Stimulated activated CD8-positive, alpha-beta memory T cell treated with anti-CD3 and anti-CD28 coated beads, Interleukin-4, amount 100 ng/mL, for 48 hours (primary cell): ENCODE measurements at regions not wholly inside any gene's neighbourhood (a gene's known extent, or its start where the extent isn't known, plus 50 kb on each side); places are given as distances from the start of the nearest gene placed in this dataset.
"Not testable (repeated sequence)": the region's sequence is repeated elsewhere in the genome, so short reads cannot be mapped to it uniquely, and the experiment has no call there.

Experiments
- DNase-seq: peaks from one replicate; pipeline ENCODE4 v3.0.0-alpha.2; 2020

DNA sequence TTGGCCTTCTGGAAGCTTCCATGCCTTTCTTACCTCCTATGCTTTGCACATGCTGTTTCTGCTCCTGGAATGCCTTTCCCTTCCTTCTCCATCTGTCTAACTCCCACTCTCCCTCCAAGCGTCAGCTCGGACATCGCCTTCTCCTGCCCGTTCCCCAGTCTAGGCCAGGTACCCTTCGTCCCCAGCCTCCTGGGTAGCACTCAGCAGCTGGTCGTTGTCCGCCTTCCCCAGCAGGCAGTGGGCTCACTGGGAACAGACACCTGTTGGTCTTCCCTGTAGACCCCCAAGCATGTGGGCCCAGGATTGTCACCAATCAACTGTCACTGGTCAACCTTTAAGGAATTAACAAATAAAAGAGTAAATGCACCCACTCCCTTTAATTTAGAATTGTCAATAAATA lies 202.2 kb downstream of the RGS3 start:
- DNase-seq = no peak

GRCh38 chr9:113668061-113668460 lies 204.5 kb downstream of the RGS3 start:
- DNase-seq = no peak

DNA sequence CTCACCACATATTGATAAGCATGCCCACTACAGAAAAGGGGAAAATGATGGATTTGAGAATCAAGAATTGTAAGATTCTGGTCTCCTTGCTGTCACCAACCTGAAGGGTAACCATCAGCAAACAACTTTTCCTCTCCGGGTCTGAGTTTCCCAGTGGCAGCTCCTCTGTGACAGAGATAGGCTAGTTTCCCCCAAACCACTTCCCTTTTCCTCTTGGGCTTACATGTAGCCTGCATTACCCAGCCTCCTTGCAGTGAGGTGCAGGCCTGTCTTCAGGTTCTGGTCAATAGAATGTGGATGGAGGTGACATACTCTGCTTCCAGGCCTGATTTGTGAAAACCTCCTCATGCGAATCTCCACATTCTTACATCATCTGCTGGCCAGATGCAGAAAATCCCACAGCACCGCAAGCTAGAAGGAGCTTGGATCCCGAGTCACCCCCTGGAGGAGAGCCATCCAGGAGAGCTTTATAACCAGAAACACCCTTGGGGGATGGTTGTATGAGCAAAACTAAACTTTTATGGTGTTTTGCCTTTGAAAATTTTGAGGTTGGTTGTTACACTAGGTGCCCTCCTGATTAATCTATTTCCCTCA lies 206.1 kb downstream of the RGS3 start:
- DNase-seq = no peak

- no peak for DNase-seq
Observed at GRCh38 chr9:113673726-113674125, 202.4 kb upstream of the ZNF618 start.

DNA sequence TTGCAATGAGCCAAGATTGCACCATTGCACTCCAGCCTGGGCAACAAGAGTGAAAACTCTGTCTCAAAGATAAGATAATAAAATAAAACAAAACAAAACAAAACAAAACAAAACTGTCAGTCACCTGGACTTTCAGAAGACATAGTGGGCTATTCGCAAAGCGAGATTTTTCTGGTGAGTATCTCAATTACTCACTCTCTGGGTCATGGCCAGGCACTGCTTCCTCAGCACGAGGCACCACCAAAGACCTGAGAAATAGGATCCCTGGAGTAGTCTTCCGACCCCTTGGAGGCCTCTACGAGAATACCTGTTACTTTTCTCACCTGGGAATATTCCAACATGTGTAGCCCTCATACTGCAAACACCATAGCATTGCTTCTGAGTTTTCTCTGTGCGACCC lies 201.7 kb upstream of the ZNF618 start:
- no peak for DNase-seq

- DNase-seq = no peak
Observed at GRCh38 chr9:113675475-113675941, 200.6 kb upstream of the ZNF618 start.

GRCh38 chr9:113677057-113677456 lies 199.1 kb upstream of the ZNF618 start:
- DNase-seq = no peak

- DNase-seq = no peak
Observed at GRCh38 chr9:113677569-113677968, 198.5 kb upstream of the ZNF618 start.

DNA sequence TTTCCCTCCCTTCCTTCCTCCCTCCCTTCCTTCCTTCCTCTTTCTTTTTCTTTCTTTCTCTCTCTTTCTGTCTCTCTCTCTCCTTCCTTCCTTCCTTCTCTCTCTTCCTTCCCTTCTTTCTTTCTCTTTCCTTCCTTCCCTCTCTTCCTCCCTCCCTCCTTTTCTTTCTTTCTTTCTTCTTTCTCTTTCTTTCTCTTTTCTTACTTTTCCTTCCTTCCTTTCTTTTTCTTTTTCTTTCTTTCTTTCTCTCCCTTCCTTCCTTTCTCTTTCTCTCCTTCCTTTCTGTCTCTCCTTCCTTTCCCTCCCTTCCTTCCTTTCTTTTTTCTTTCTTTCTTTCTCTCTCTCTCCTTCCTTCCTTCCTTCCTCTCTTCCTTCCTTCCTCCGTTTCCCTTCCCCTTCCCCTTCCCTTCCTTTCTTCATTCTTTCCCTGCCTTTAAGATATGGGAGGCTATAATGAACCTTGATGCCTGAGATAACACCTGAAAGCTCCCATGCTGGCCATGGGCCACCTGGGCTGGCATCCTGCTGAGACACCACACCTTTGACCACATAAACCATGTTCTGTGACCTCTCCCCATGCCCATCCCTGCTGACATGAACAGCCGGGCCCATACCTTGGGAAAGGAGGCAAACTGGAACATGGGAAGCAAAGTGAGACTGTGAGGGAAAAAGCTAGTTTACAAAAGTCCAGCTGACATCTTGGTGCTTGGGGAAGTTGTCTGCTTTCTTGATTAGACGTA lies 197.8 kb upstream of the ZNF618 start:
- DNase-seq = no peak

- DNase-seq = no peak
Observed at GRCh38 chr9:113678859-113679256, 197.3 kb upstream of the ZNF618 start.

GRCh38 chr9:113682297-113682771 lies 193.8 kb upstream of the ZNF618 start:
- peak; percentile 81 for DNase-seq

- not testable (repeated sequence) for DNase-seq
Observed at GRCh38 chr9:113685636-113686035, 190.5 kb upstream of the ZNF618 start.

GRCh38 chr9:113687107-113687679 lies 188.9 kb upstream of the ZNF618 start:
- no peak for DNase-seq

- DNase-seq = no peak
Observed at GRCh38 chr9:113687680-113688371, 188.3 kb upstream of the ZNF618 start.

DNA sequence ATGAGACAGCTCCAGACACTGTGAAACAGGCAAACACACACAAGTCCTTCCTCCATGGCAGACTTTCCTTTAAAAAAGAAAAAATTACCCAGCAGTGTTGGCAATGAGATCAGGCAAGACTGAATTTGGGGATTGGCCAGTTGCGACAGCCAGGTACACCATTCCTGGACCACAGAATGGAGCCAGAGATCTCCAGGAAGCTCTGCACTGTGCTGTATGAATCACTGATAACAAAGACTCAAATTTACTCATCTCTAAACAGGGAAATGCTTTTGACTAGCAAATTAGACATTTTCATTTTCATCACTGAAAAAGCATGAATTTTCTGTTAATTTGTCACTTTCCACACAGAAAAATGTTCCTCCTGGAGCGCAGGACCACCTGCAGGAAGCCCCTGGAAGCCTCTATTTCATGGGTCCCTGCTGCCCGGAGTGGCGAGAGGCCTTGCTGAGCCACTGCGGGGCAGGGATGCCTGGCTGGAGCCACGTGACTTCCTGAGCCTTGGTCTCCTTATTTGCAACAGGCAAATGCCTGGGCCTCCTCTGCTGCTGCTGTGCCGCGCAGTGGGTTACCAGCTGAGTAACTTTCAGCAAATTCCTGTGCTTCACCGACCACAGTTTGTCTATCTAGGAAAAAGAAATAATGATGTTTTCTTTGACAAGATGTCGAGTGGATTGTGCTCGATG lies 185.9 kb upstream of the ZNF618 start:
- DNase-seq = no peak

DNA sequence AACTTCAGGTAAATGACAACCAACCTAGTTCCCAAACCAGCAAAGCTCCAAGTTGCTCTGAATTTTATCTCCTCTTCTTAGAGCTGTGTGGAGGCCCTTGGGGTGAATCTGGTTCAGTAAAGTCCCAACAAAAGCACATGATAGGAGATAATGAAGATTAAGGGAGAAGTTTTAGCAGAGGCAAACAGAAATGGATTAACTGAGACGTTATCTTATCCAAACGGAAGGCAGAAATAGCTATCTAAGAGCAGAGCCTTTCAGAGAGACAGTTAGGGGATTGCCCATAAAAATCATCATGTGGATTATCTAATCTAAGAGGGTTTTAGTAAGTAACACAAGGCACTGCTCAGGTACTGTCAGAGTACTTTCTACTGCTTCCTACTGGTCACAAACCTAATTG lies 183.9 kb upstream of the ZNF618 start:
- no peak for DNase-seq

DNA sequence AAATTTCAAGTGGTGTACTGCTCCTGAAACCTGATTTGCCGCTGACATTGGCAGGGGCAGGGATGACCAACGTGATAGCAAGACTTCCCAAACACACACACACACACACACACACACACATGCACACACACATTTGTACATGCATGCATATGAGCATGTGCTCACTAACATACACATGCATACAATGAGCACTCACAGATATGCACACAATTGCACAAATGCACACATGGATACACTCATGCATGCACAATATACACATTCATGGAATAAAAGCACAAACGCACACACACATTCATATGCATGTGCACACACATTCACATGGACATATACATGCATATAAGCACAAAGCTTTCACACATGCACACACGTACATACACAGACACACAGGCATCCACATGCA lies 181.2 kb upstream of the ZNF618 start:
- no peak for DNase-seq

- DNase-seq = no peak
Observed at GRCh38 chr9:113695440-113695851, 180.7 kb upstream of the ZNF618 start.

DNA sequence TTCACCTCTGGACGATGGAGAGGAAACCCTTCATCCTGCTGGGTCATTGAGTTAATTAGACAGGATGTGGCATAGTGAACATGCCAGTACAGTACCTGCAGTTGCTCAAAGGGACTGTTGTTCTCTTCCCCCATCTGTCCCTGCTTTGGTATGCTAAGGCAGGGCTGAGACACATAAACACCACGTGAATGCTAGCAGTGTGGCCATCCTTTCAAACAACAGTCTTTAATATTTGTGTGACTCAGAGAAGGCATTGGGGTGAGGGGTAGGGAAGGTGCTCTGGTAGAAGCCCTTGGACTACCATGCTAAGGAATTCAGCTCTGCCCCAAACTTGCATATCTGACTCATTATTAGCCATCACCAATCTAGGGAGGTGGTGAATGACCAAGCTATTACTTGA lies 180.2 kb upstream of the ZNF618 start:
- DNase-seq = no peak

DNA sequence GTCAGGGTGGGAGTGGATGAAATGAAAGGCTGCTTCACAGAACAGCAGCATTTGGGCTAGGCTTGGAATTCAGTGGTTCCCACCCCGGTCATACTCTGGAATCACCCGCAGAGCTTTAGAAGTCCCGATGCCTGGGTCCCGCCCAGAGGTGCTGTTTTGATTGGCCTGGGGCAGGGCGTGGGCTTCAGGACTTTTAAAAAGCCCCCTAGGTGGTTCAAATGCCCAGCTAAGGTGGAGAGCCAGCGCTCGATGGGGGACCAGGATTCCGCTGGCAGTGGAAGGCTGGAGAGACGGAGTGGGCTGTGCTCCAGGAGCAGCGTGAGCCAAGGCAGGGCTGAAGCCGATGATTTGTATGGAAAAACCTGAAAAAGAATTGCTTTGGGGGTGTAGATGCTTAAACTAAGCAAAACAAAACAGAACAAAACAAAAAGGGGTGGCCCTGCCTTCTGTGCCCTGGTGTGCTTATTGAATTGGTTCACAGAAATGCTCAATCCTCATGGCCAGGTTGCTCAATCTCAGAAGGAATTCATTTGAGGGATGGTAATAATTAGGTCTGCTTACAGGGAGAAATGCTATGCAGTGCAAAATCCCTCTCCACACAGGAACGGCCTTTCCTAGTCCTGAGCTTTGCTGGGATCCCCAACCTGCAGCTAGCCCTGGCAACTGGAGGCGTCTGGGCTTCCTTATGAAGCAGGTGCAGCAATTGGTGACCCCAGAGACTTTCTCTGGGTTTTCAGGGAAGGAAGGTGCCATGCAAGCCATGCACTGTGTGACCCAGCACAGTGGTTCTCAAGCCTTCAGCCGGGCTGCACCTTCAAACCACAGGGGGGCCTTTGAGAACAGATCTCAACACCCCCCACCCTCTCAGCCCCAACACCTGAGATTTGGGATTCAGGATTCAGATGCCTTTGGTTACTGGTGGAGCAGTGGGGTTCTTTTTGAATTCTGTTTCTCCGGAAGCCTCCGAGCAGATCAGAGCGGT lies 174.0 kb upstream of the ZNF618 start:
- no peak for DNase-seq

DNA sequence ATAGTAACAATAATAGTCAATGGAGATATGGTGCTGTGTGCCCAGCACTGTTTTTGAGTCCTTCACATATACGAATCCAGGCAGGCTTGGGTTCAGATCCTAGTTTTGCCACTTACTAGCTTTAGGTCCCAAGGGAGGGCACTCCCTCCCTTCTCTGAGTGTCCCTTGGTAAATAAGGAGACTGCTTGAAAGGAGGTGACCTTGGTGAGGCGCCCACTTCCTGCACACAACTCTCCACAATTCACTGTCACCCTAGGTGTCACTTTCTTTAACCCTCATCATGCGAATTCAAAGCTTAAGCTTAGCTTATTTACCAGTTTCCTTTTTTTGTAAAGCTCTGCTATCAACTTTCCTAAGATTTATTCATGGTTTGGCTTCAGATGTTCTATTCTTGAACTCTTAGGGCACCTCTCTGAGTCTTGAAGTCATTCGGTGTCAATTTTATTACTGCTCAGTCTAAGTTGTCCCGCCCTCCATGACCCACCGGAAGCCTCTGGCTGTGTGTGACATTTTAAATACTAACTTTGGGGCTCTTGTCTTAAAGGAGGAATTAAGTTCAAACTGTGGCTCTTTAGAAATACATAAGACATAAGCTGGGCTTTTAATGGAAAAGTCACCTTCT lies 170.7 kb upstream of the ZNF618 start:
- no peak for DNase-seq
